ENCODE measurements at regions not wholly inside any gene's neighbourhood (a gene's known extent, or its start where the extent isn't known, plus 50 kb on each side); places are given as distances from the start of the nearest gene placed in this dataset.

DNA sequence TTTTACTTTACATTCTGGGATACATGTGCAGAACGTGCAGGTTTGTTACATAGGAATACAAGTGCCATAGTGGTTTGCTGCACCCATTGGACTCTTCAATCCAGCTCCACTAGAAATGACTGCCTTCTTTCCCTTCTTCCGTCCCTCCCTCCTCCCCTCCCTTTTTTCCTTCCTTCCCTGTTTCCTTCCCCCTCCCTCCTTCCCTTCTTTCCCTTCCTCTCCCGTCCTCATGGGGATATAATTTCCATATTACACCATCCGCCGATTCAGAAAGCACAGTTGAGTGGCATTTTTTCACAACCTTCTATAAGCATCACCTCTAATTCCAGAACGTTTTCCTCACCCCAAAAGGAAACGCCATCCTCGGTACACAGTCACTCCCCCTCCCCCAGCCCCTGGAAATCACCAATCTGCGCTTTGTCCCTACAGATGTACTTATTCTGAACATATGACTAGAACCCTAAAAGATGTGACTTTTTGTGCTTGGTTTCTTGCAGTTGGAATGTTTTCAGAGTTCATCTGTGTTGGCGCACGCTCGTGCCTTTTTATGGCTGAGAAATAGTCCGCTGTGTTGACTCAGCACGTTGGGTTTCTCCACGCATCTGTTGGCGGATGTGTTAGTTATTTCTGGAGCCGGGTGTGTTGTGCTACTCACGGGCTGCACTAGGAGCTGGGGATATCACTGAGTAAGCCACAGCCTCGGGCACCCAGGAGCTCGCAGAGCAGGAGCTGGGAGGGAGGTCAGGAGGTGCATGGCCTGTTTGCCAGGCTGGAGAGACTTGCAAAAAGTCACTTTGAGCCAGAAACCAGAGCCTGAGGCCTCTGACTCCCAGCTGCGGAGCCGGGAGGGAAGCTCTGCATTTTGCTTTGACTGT is 336.4 kb downstream of the SEC14L1 start:
- TF ChIP-seq, protein P1, sequence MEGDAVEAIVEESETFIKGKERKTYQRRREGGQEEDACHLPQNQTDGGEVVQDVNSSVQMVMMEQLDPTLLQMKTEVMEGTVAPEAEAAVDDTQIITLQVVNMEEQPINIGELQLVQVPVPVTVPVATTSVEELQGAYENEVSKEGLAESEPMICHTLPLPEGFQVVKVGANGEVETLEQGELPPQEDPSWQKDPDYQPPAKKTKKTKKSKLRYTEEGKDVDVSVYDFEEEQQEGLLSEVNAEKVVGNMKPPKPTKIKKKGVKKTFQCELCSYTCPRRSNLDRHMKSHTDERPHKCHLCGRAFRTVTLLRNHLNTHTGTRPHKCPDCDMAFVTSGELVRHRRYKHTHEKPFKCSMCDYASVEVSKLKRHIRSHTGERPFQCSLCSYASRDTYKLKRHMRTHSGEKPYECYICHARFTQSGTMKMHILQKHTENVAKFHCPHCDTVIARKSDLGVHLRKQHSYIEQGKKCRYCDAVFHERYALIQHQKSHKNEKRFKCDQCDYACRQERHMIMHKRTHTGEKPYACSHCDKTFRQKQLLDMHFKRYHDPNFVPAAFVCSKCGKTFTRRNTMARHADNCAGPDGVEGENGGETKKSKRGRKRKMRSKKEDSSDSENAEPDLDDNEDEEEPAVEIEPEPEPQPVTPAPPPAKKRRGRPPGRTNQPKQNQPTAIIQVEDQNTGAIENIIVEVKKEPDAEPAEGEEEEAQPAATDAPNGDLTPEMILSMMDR (conservative IDR thresholded peaks at IDR 0.05): no peak
- peak overlapping the region; percentile 44 for H3K27ac ChIP-seq

DNA sequence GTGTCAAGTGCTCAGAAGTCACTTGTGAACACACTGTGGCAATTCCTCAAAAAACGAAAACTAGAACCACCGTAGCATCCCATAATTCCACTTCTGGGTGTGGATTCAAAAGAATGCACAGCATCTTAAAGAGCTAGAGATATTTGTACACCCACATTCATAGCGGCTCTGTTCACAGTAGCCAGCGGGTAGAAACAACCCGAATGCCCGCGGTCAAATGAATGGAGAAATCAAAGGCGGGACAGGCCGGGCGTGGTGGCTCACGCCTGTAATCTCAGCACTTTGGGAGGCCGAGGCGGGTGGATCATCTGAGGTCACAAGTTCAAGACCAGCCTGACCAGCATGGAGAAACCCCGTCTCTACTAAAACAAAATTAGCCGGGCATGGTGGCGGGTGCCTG is 337.5 kb downstream of the SEC14L1 start:
- H3K27ac ChIP-seq: peak overlapping the region; percentile 44
- TF ChIP-seq, protein P1 (conservative IDR thresholded peaks at IDR 0.05): no peak

DNA sequence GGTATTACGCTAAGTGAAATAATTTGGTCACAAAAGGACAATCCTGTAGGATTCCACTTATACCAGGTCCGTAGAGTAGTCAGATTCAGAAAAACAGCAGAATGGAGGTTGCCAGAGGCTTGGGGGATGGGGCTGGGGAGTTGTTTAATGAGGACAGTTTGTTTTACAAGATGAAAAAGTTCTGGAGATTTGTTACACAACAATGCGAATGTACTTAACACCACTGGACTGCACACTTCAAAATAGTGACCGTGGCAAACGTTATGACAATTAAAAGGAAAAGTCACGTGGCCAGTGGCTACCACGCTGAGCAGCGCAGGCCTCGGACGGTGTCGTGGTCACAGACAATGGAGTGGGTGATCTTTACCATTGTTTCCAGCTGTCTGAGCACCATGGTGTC is 338.1 kb downstream of the SEC14L1 start:
- TF ChIP-seq, protein P1 (conservative IDR thresholded peaks at IDR 0.05): no peak
- H3K27ac ChIP-seq: peak overlapping the region; percentile 44

DNA sequence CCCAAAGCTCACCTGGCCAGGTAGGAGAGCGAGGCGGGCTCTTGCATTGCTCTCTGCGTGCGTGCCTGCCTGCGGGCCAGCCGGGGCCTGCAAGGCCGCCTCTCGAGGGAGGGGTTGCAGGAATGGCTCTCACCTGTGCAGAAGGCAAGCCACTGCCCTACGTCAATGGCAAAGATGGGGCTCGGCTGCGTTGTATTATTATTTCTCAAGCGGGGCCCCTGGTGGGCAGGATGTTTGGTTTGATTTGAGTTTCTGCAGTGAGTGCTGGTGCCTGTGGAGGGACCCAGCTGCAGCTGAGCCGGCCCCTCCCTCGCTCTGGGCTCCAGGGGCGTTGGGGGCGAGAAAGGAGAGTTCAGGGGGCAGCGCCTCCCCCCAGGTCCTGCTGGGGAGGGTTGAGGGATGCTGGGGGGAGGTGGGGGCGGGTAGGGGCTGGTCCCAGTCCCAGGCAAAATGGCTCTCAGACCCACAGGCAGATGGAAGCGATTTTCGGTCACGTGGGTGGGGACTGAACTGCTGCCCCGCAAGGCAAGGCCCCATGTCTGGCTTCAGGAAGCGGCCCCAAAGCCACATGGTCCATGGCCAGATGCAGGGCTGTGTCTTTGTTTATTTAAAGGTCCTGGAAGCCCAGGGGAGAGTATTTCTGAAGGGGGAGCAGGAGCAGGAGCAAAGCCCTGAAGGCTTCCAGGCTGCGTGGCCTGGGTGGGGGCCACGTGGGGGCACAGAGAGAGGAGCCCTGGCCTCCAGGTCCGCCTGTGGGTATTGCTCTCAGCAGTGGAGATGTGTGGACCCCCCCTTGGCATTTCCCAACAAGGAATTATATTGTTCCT is 338.8 kb downstream of the SEC14L1 start:
- peak overlapping the region; percentile 44 for H3K27ac ChIP-seq
- TF ChIP-seq, protein P1 (conservative IDR thresholded peaks at IDR 0.05): no peak

DNA sequence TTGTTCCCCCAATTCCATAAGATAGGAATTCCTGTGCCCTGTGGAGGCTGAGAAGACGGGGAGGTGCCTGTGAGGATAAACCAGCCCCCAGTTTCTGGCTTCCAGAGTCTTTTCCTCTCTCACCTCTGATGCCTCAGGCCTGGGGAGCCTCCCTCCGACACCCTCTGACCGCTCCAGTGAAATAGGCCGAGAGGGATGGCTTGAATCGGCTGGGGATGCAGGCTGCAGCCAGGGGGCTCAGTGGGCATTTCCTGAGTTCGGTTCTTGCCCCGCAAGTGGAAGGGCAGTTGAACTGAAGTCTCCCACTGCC is 339.4 kb downstream of the SEC14L1 start:
- H3K27ac ChIP-seq: peak overlapping the region; percentile 44
- TF ChIP-seq, protein P1 (conservative IDR thresholded peaks at IDR 0.05): no peak

DNA sequence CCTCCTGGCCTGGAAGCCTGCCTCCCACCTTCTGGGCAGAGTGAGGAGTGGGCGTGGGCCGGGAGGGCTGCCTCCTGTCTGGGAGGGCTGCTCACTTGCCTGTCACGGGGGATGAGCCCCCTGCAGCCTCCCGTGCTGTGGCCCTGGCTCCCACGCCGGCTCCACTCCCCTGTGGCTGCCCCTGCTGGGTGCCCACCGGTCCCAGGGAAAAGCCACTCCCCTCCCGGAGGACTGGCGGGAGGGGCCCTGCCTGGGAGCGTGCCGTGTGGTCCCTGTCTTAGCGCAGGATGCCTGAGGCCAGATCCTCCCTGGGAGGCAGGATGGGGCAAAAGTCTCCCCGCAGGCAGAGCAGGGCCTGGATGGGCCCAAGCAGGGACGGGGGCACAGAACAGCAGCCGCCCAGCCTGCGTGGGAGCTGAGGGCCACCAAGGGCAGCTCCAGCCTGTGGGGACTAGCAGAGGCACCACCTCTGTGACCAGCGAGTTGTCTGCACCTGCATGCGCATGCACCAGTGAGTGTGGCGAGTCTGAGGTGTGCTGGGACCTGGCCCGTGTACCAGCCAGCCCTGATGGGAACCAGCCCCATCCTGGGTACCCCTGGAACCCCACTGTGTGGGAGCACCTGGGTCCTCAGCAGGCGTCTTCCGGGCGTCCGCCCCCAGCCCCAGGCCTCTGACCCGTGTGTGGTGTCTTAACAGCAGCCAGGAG is 339.9 kb downstream of the SEC14L1 start:
- H3K27ac ChIP-seq: peak overlapping the region; percentile 44; the same call in 1 of the 2 replicates
- TF ChIP-seq, protein P1 (conservative IDR thresholded peaks at IDR 0.05): no peak

Data from VCaP (cell line).